Stimulated activated naive CD8-positive, alpha-beta T cell treated with anti-CD3 and anti-CD28 coated beads, Interleukin-15, Interleukin-2, amounts not matched to agents 100 ng/mL and 50 ng/mL, for 24 hours (primary cell): ENCODE measurements at regions not wholly inside any gene's neighbourhood (a gene's known extent, or its start where the extent isn't known, plus 50 kb on each side); places are given as distances from the start of the nearest gene placed in this dataset.

Experiments used
- H3K27ac Mint-ChIP-seq: one replicate; pipeline ENCODE4 v1.8.0; 2021; ENCODE audit warnings: mild to moderate bottlenecking, mixed read lengths
- H3K27me3 Mint-ChIP-seq: one replicate; pipeline ENCODE4 v1.8.0; 2021; ENCODE audit warnings: mixed read lengths
- H3K36me3 Mint-ChIP-seq: one replicate; pipeline ENCODE4 v1.8.0; 2021; ENCODE audit warnings: low read depth, mixed read lengths
- H3K4me1 Mint-ChIP-seq: one replicate; pipeline ENCODE4 v1.8.0; 2021; ENCODE audit warnings: low read depth, mixed read lengths
- H3K4me3 Mint-ChIP-seq: one replicate; pipeline ENCODE4 v1.8.0; 2021; ENCODE audit warnings: mild to moderate bottlenecking, mixed read lengths
- H3K9me3 Mint-ChIP-seq: one replicate; pipeline ENCODE4 v1.8.0; 2021; ENCODE audit warnings: mixed read lengths

GRCh38 chr4:182083671-182084410, 159.4 kb upstream of the TENM3 start:
- Mint-ChIP-seq H3K27me3 (no peaks in the 10 kb centered on the region), H3K4me3 (no peak overlapping the region), H3K9me3 (no peaks in the 10 kb centered on the region), H3K27ac (no peak overlapping the region), H3K36me3 (no peaks in the 10 kb centered on the region), H3K4me1 (no peaks in the 10 kb centered on the region)

- Mint-ChIP-seq H3K9me3 (no peaks in the 10 kb centered on the region), H3K4me3 (no peak overlapping the region), H3K27ac (no peak overlapping the region), H3K4me1 (no peaks in the 10 kb centered on the region), H3K36me3 (no peaks in the 10 kb centered on the region), H3K27me3 (no peaks in the 10 kb centered on the region)
These were observed 158.1 kb upstream of the TENM3 start for GRCh38 chr4:182085051-182085480.

GRCh38 chr4:182089326-182089725, 153.9 kb upstream of the TENM3 start:
- H3K27ac Mint-ChIP-seq: no peak overlapping the region
- H3K27me3 Mint-ChIP-seq: no peaks in the 10 kb centered on the region
- H3K9me3 Mint-ChIP-seq: no peaks in the 10 kb centered on the region
- no peaks in the 10 kb centered on the region for H3K36me3 Mint-ChIP-seq
- H3K4me3 Mint-ChIP-seq: no peak overlapping the region
- H3K4me1 Mint-ChIP-seq: no peaks in the 10 kb centered on the region

- no peak overlapping the region for H3K27ac Mint-ChIP-seq
- H3K4me1 Mint-ChIP-seq: no peaks in the 10 kb centered on the region
- no peak overlapping the region for H3K4me3 Mint-ChIP-seq
- no peaks in the 10 kb centered on the region for H3K27me3 Mint-ChIP-seq
- H3K9me3 Mint-ChIP-seq: peaks cover 8% of the 10 kb centered on the region
- no peaks in the 10 kb centered on the region for H3K36me3 Mint-ChIP-seq
These were observed 153.0 kb upstream of the TENM3 start for GRCh38 chr4:182090186-182090585.

GRCh38 chr4:182091128-182091527, 152.1 kb upstream of the TENM3 start:
- H3K27me3 Mint-ChIP-seq: no peaks in the 10 kb centered on the region
- no peaks in the 10 kb centered on the region for H3K36me3 Mint-ChIP-seq
- H3K27ac Mint-ChIP-seq: no peak overlapping the region
- H3K9me3 Mint-ChIP-seq: peaks cover 9% of the 10 kb centered on the region
- H3K4me3 Mint-ChIP-seq: no peak overlapping the region
- H3K4me1 Mint-ChIP-seq: no peaks in the 10 kb centered on the region

GRCh38 chr4:182093431-182093831, 149.8 kb upstream of the TENM3 start:
- Mint-ChIP-seq H3K4me1 (no peaks in the 10 kb centered on the region), H3K36me3 (no peaks in the 10 kb centered on the region), H3K4me3 (no peak overlapping the region), H3K9me3 (peaks cover 18% of the 10 kb centered on the region), H3K27me3 (no peaks in the 10 kb centered on the region), H3K27ac (no peak overlapping the region)

GRCh38 chr4:182093935-182094334, 149.3 kb upstream of the TENM3 start:
- Mint-ChIP-seq H3K27me3 (no peaks in the 10 kb centered on the region), H3K4me3 (no peak overlapping the region), H3K9me3 (peaks cover 18% of the 10 kb centered on the region), H3K27ac (no peak overlapping the region), H3K36me3 (no peaks in the 10 kb centered on the region), H3K4me1 (no peaks in the 10 kb centered on the region)

GRCh38 chr4:182101618-182102017, 141.6 kb upstream of the TENM3 start:
- Mint-ChIP-seq H3K4me1 (no peaks in the 10 kb centered on the region), H3K9me3 (peaks cover 8% of the 10 kb centered on the region), H3K36me3 (no peaks in the 10 kb centered on the region), H3K4me3 (no peak overlapping the region), H3K27me3 (no peaks in the 10 kb centered on the region), H3K27ac (no peak overlapping the region)

GRCh38 chr4:182102576-182102975, 140.6 kb upstream of the TENM3 start:
- Mint-ChIP-seq H3K9me3 (peaks cover 3% of the 10 kb centered on the region), H3K4me1 (no peaks in the 10 kb centered on the region), H3K36me3 (no peaks in the 10 kb centered on the region), H3K27me3 (no peaks in the 10 kb centered on the region), H3K4me3 (no peak overlapping the region), H3K27ac (no peak overlapping the region)

GRCh38 chr4:182103614-182104319, 139.4 kb upstream of the TENM3 start:
- Mint-ChIP-seq H3K4me3 (no peak overlapping the region), H3K36me3 (no peaks in the 10 kb centered on the region), H3K9me3 (no peaks in the 10 kb centered on the region), H3K27me3 (no peaks in the 10 kb centered on the region), H3K4me1 (no peaks in the 10 kb centered on the region), H3K27ac (no peak overlapping the region)

- Mint-ChIP-seq H3K36me3 (no peaks in the 10 kb centered on the region), H3K27me3 (no peaks in the 10 kb centered on the region), H3K4me3 (no peak overlapping the region), H3K9me3 (no peaks in the 10 kb centered on the region), H3K27ac (no peak overlapping the region), H3K4me1 (no peaks in the 10 kb centered on the region)
These were observed 137.8 kb upstream of the TENM3 start for GRCh38 chr4:182105416-182105815.

GRCh38 chr4:182107931-182108330, 135.3 kb upstream of the TENM3 start:
- H3K9me3 Mint-ChIP-seq: no peaks in the 10 kb centered on the region
- H3K4me3 Mint-ChIP-seq: no peak overlapping the region
- no peaks in the 10 kb centered on the region for H3K27me3 Mint-ChIP-seq
- no peak overlapping the region for H3K27ac Mint-ChIP-seq
- H3K36me3 Mint-ChIP-seq: no peaks in the 10 kb centered on the region
- no peaks in the 10 kb centered on the region for H3K4me1 Mint-ChIP-seq

GRCh38 chr4:182111586-182111985, 131.6 kb upstream of the TENM3 start:
- Mint-ChIP-seq H3K27me3 (no peaks in the 10 kb centered on the region), H3K27ac (no peak overlapping the region), H3K36me3 (no peaks in the 10 kb centered on the region), H3K4me3 (no peak overlapping the region), H3K4me1 (no peaks in the 10 kb centered on the region), H3K9me3 (peaks cover 4% of the 10 kb centered on the region)

- Mint-ChIP-seq H3K9me3 (peaks cover 4% of the 10 kb centered on the region), H3K27me3 (no peaks in the 10 kb centered on the region), H3K4me3 (no peak overlapping the region), H3K27ac (no peak overlapping the region), H3K36me3 (no peaks in the 10 kb centered on the region), H3K4me1 (no peaks in the 10 kb centered on the region)
These were observed 129.4 kb upstream of the TENM3 start for GRCh38 chr4:182113779-182114178.

- Mint-ChIP-seq H3K4me1 (no peaks in the 10 kb centered on the region), H3K36me3 (no peaks in the 10 kb centered on the region), H3K27ac (no peak overlapping the region), H3K4me3 (no peak overlapping the region), H3K9me3 (peaks cover 32% of the 10 kb centered on the region), H3K27me3 (no peaks in the 10 kb centered on the region)
These were observed 118.8 kb upstream of the TENM3 start for GRCh38 chr4:182124359-182124758.

- Mint-ChIP-seq H3K27ac (no peak overlapping the region), H3K4me1 (no peaks in the 10 kb centered on the region), H3K27me3 (no peaks in the 10 kb centered on the region), H3K9me3 (peaks cover 29% of the 10 kb centered on the region), H3K4me3 (no peak overlapping the region), H3K36me3 (no peaks in the 10 kb centered on the region)
These were observed 117.1 kb upstream of the TENM3 start for GRCh38 chr4:182126096-182126495.
